ENCODE measurements at regions not wholly inside any gene's neighbourhood (a gene's known extent, or its start where the extent isn't known, plus 50 kb on each side); places are given as distances from the start of the nearest gene placed in this dataset.

GRCh38 chr16:46482895-46483294, 138.3 kb downstream of the SHCBP1 start:
- TF ChIP-seq CTCF (IDR thresholded peaks at IDR 0.05) (no peak), POLR2A (IDR thresholded peaks at IDR 0.05) (no peak)

Measured in Peyer's patch (tissue), 4 donors.